Gastrocnemius medialis (tissue), 4 donors: ENCODE measurements at regions not wholly inside any gene's neighbourhood (a gene's known extent, or its start where the extent isn't known, plus 50 kb on each side); places are given as distances from the start of the nearest gene placed in this dataset.

Source experiments
- ATAC-seq, 2 donors: fragments of 150-250 bp; one replicate each; pipeline ENCODE4 v1.9.1; 2016
- DNase-seq, 2 donors: peaks; one replicate each; pipeline ENCODE4 v3.0.0-alpha.2; 2019
- H3K27ac ChIP-seq, 4 donors: fragments of 200-600 bp; sonication (generic); 1 replicate in 1 of 4; 2 replicates in 3 of 4; pipeline ENCODE4 v1.5.1; 2016 to 2018; ENCODE audit warnings: mild to moderate bottlenecking in 2 of 4, moderate library complexity in 1 of 4
- H3K27me3 ChIP-seq, 3 donors: fragments of 200-600 bp; sonication (generic) in 2 of 3; 1 replicate in 1 of 3; 2 replicates in 2 of 3; pipeline versions ENCODE4 v1.5.1 to v1.6.0; 2016 to 2019; ENCODE audit warnings: mild to moderate bottlenecking in 1 of 3, moderate library complexity in 1 of 3
- H3K36me3 ChIP-seq, 2 donors: fragments of 200-600 bp; sonication (generic) in 1 of 2; one replicate each; pipeline ENCODE4 v1.5.1; 2017 to 2018
- H3K4me1 ChIP-seq, 2 donors: fragments of 200-600 bp; sonication (generic) in 1 of 2; one replicate each; pipeline ENCODE4 v1.5.1; 2016 to 2017; ENCODE audit warnings: mild to moderate bottlenecking in 2 of 2
- H3K4me3 ChIP-seq, 4 donors: fragments of 200-600 bp; sonication (generic) in 3 of 4; 1 replicate in 1 of 4; 2 replicates in 3 of 4; pipeline ENCODE4 v1.5.1; 2016 to 2019; ENCODE audit warnings: mild to moderate bottlenecking in 2 of 4
- H3K9me3 ChIP-seq, 3 donors: fragments of 200-600 bp; sonication (generic) in 2 of 3; 1 replicate in 1 of 3; 2 replicates in 2 of 3; pipeline ENCODE4 v1.5.1; 2016 to 2019
- CTCF ChIP-seq, 5 experiments: fragments of 450-650 bp in 3 of 5; fragments of 200-600 bp in 2 of 5; sonication (generic) in 2 of 5; IDR thresholded peaks in 4 of 5; conservative IDR thresholded peaks in 1 of 5; 1 replicate in 4 of 5; 2 replicates in 1 of 5; pipeline ENCODE4 v1.5.1; 2016 to 2019; ENCODE audit warnings: antibody characterized with exemption in 5 of 5, mild to moderate bottlenecking in 3 of 5, moderate library complexity in 3 of 5
- POLR2A ChIP-seq, 2 donors: fragments of 450-650 bp; IDR thresholded peaks; one replicate each; pipeline ENCODE4 v1.6.1; 2017; ENCODE audit warnings: antibody characterized with exemption in 2 of 2, mild to moderate bottlenecking in 2 of 2, moderate library complexity in 2 of 2
- in situ Hi-C, 4 donors: fragments of 200-750 bp; cut with MboI; loops; one replicate each; pipeline versions ENCODE4 v1.15.0 to v1.8.0; 2017; ENCODE audit warnings: low sequenced_read_pairs in 4 of 4
- intact Hi-C: fragments of 100-400 bp; cut with DNase I; formaldehyde crosslinking; loops from one replicate; pipeline ENCODE4 v1.15.1; 2023; ENCODE audit warnings: low total_unique reads

GRCh38 chr14:26128931-26129671, 468.7 kb downstream of the NOVA1 start:
- Histone ChIP-seq H3K4me1 (no peaks in the 10 kb centered on the region), H3K36me3 (no peaks in the 10 kb centered on the region), H3K27ac (no peak overlapping the region), H3K4me3 (no peak overlapping the region), H3K27me3 (no peaks in the 10 kb centered on the region), H3K9me3 (no peaks in the 10 kb centered on the region)
- intact Hi-C loops: no loop called here
- DNase-seq: no peak
- no peak for TF ChIP-seq POLR2A (IDR thresholded peaks at IDR 0.05)
- TF ChIP-seq CTCF (IDR thresholded peaks at IDR 0.05 in 4 of 5, conservative IDR thresholded peaks at IDR 0.05 in 1 of 5): no peak
- no peak for ATAC-seq
- in situ Hi-C loops: no loop called here

- intact Hi-C loops (no loop called here), in situ Hi-C loops (no loop called here)
- Histone ChIP-seq H3K9me3 (no peaks in the 10 kb centered on the region), H3K27ac (no peak overlapping the region), H3K4me3 (no peak overlapping the region), H3K4me1 (no peaks in the 10 kb centered on the region), H3K27me3 (no peaks in the 10 kb centered on the region), H3K36me3 (no peaks in the 10 kb centered on the region)
- DNase-seq: no peak
- TF ChIP-seq CTCF (IDR thresholded peaks at IDR 0.05 in 4 of 5, conservative IDR thresholded peaks at IDR 0.05 in 1 of 5) (no peak), POLR2A (IDR thresholded peaks at IDR 0.05) (no peak)
- no peak for ATAC-seq
These were observed 472.9 kb downstream of the NOVA1 start for GRCh38 chr14:26124896-26125438.

- TF ChIP-seq CTCF (IDR thresholded peaks at IDR 0.05 in 4 of 5, conservative IDR thresholded peaks at IDR 0.05 in 1 of 5): no peak
- no peak for TF ChIP-seq POLR2A (IDR thresholded peaks at IDR 0.05)
- H3K4me3 ChIP-seq: no peak overlapping the region
- ATAC-seq: no peak
- no peaks in the 10 kb centered on the region for H3K27me3 ChIP-seq
- intact Hi-C loops: no loop called here
- DNase-seq: no peak
- H3K9me3 ChIP-seq: no peaks in the 10 kb centered on the region
- no peaks in the 10 kb centered on the region for H3K36me3 ChIP-seq
- H3K4me1 ChIP-seq: no peaks in the 10 kb centered on the region
- H3K27ac ChIP-seq: no peak overlapping the region
- in situ Hi-C loops: no loop called here
These were observed 474.4 kb downstream of the NOVA1 start for GRCh38 chr14:26123459-26123858.

- no peak for ATAC-seq
- Histone ChIP-seq H3K27me3 (no peaks in the 10 kb centered on the region), H3K4me1 (no peaks in the 10 kb centered on the region), H3K27ac (no peak overlapping the region), H3K9me3 (no peaks in the 10 kb centered on the region), H3K36me3 (no peaks in the 10 kb centered on the region), H3K4me3 (no peak overlapping the region)
- in situ Hi-C loops: no loop called here
- TF ChIP-seq POLR2A (IDR thresholded peaks at IDR 0.05) (no peak), CTCF (IDR thresholded peaks at IDR 0.05 in 4 of 5, conservative IDR thresholded peaks at IDR 0.05 in 1 of 5) (no peak)
- intact Hi-C loops: no loop called here
- no peak for DNase-seq
These were observed 476.7 kb downstream of the NOVA1 start for GRCh38 chr14:26121181-26121580.
